ENCODE measurements at regions not wholly inside any gene's neighbourhood (a gene's known extent, or its start where the extent isn't known, plus 50 kb on each side); places are given as distances from the start of the nearest gene placed in this dataset.

GRCh38 chr4:26105815-26106699 lies 192.0 kb downstream of the SMIM20 start:
- no peak for DNase-seq (ENCODE audit: low spot score)

GRCh38 chr4:26106776-26107175 lies 192.8 kb downstream of the SMIM20 start:
- DNase-seq (ENCODE audit: low spot score), result no peak

GRCh38 chr4:26108054-26108453 lies 194.0 kb downstream of the SMIM20 start:
- no peak for DNase-seq (ENCODE audit: low spot score)

GRCh38 chr4:26110493-26110892 lies 196.5 kb downstream of the SMIM20 start:
- DNase-seq (ENCODE audit: low spot score), result no peak

- no peak for DNase-seq (ENCODE audit: low spot score)
Measured at GRCh38 chr4:26113339-26113940, 199.4 kb downstream of the SMIM20 start.

GRCh38 chr4:26116057-26116456 lies 202.0 kb downstream of the SMIM20 start:
- no peak for DNase-seq (ENCODE audit: low spot score)

GRCh38 chr4:26120098-26120825 lies 200.6 kb upstream of the RBPJ start:
- no peak for DNase-seq (ENCODE audit: low spot score)

GRCh38 chr4:26122690-26123089 lies 198.1 kb upstream of the RBPJ start:
- no peak for DNase-seq (ENCODE audit: low spot score)

- no peak for DNase-seq (ENCODE audit: low spot score)
Measured at GRCh38 chr4:26124753-26125321, 196.0 kb upstream of the RBPJ start.

- no peak for DNase-seq (ENCODE audit: low spot score)
Measured at GRCh38 chr4:26126143-26126718, 194.6 kb upstream of the RBPJ start.

GRCh38 chr4:26126994-26127393 lies 193.8 kb upstream of the RBPJ start:
- DNase-seq (ENCODE audit: low spot score), result no peak

- DNase-seq (ENCODE audit: low spot score), result no peak
Measured at GRCh38 chr4:26127851-26128337, 192.9 kb upstream of the RBPJ start.

- no peak for DNase-seq (ENCODE audit: low spot score)
Measured at GRCh38 chr4:26130173-26130572, 190.6 kb upstream of the RBPJ start.

- no peak for DNase-seq (ENCODE audit: low spot score)
Measured at GRCh38 chr4:26130841-26131432, 189.9 kb upstream of the RBPJ start.

GRCh38 chr4:26131711-26132110 lies 189.1 kb upstream of the RBPJ start:
- DNase-seq (ENCODE audit: low spot score), result no peak

GRCh38 chr4:26132858-26133257 lies 188.0 kb upstream of the RBPJ start:
- DNase-seq (ENCODE audit: low spot score), result no peak

- DNase-seq (ENCODE audit: low spot score), result no peak
Measured at GRCh38 chr4:26133840-26134239, 187.0 kb upstream of the RBPJ start.

- no peak for DNase-seq (ENCODE audit: low spot score)
Measured at GRCh38 chr4:26135331-26135730, 185.5 kb upstream of the RBPJ start.

GRCh38 chr4:26136615-26137014 lies 184.2 kb upstream of the RBPJ start:
- no peak for DNase-seq (ENCODE audit: low spot score)

GRCh38 chr4:26137288-26137687 lies 183.5 kb upstream of the RBPJ start:
- no peak for DNase-seq (ENCODE audit: low spot score)

- no peak for DNase-seq (ENCODE audit: low spot score)
Measured at GRCh38 chr4:26139310-26139924, 181.4 kb upstream of the RBPJ start.

Data from germinal center (tissue), 1 donor.